Aorta (tissue), 5 donors: ENCODE measurements at regions not wholly inside any gene's neighbourhood (a gene's known extent, or its start where the extent isn't known, plus 50 kb on each side); places are given as distances from the start of the nearest gene placed in this dataset.
"Not testable (repeated sequence)": the region's sequence is repeated elsewhere in the genome, so short reads cannot be mapped to it uniquely, and the experiment has no call there.

Experiments used
- ATAC-seq: fragments of 200-7000 bp; cut with Tn5 transposase; one replicate; pipeline ENCODE4 v1.9.1; 2022; ENCODE audit warnings: moderate library complexity; ENCODE audit not compliant: low FRiP score
- DNase-seq, 2 donors: peaks; one replicate each; pipeline ENCODE4 v3.0.0-alpha.2; 2020
- H3K27ac ChIP-seq, 2 donors: one replicate each; pipeline ENCODE4 v1.5.1; 2013; ENCODE audit warnings: low read length in 2 of 2, mild to moderate bottlenecking in 2 of 2, moderate library complexity in 2 of 2, control low read depth in 1 of 2, inconsistent platforms in 1 of 2, low read depth in 1 of 2
- H3K27me3 ChIP-seq, 2 donors: one replicate each; pipeline ENCODE4 v1.6.1; 2013; ENCODE audit warnings: control low read depth in 1 of 2, low read length in 1 of 2, mild to moderate bottlenecking in 1 of 2, moderate library complexity in 1 of 2; ENCODE audit not compliant: insufficient read depth in 2 of 2, control insufficient read depth in 1 of 2
- H3K36me3 ChIP-seq, 2 donors: one replicate each; pipeline ENCODE4 v1.6.1; 2013; ENCODE audit warnings: control low read depth in 1 of 2, low read length in 1 of 2, mild to moderate bottlenecking in 1 of 2; ENCODE audit not compliant: insufficient read depth in 2 of 2, control insufficient read depth in 1 of 2
- H3K4me1 ChIP-seq, 2 donors: one replicate each; pipeline ENCODE4 v1.6.1; 2013; ENCODE audit warnings: low read length in 2 of 2, control low read depth in 1 of 2, mild to moderate bottlenecking in 1 of 2, moderate library complexity in 1 of 2; ENCODE audit not compliant: insufficient read depth in 2 of 2, control insufficient read depth in 1 of 2
- H3K4me3 ChIP-seq, 2 donors: one replicate each; pipeline ENCODE4 v1.5.1; 2013; ENCODE audit warnings: low read length in 2 of 2, control low read depth in 1 of 2, mild to moderate bottlenecking in 1 of 2
- H3K9me3 ChIP-seq: one replicate; pipeline ENCODE4 v1.6.1; 2013; ENCODE audit warnings: mild to moderate bottlenecking, low read length; ENCODE audit not compliant: control insufficient read depth
- WGBS, 2 donors: extraction: QIAGEN DNeasy Blood & Tissue Kit; methylation state at CpG; one replicate each; pipeline ENCODE4 v1.1.7; 2013; 5-methylcytosine and 5-hydroxymethylcytosine counted together
- intact Hi-C, 2 donors: fragments of 100-400 bp; cut with DNase I; formaldehyde crosslinking; loops; one replicate each; pipeline versions ENCODE4 v1.14.2 to v1.15.0; 2022
- donor health status: healthy with polysubstance abuse.
- donor health status: Bipolar disorder and iron deficiency.
- donor health status: DM: no; HTN: no; CAD: no.
- donor health status: DM: no; HTN: no; CAD: no.
- donor health status: DM: yes; HTN: yes; CAD: no.

DNA sequence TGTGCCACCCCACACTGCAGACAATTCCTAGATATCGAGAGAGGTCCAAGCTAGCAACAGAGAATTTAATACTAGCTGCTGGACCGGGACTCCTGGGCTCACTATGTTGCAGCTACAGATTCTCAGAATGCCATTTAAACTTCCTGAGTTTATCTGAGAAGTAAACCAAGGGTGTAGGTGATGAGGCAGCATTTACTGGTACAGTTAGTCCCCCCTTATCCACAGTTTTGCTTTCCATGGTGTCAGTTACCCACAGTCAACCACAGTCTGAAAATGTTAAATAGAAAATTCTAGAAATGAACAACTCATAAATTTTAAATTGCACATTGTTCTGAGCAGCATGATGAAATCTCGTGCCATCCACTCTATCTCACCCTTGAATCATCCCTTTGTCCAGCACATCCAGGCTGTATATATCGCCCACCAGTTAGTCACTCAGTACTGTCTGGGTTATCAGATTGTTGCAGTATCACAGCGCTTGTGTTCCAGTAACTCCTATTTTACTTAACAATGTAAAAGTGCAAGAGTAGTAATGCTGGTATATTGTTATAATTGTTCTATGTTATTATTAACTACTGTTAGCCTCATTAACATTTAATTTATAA is 157.5 kb upstream of the NBPF9 start:
- intact Hi-C loops, H3K36me3 ChIP-seq, H3K27ac ChIP-seq, DNase-seq, ATAC-seq, H3K9me3 ChIP-seq, H3K4me3 ChIP-seq, H3K4me1 ChIP-seq, H3K27me3 ChIP-seq: not testable (repeated sequence)
- 48 to 53% methylated on average over 2 of the region's 5 CpGs for WGBS, 2 donors

DNA sequence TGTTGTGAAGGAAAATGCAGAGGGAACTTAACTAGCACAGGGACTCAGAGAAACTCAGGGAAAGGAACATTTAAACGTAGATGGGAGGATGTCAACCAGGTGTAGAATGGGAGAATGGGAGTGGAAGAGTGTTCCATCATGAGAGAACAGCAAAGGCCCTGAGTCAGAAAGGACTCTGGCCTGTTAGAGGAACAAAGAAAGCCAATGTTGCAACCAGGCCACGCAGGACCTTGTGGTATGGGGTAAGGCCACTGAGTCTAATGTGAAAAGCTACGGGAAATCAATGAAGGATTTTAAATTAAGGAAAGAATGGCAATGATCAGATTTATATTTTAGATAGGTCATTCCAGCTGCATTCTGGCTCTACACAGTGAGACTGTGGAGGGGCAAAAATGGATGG is 163.9 kb upstream of the NBPF9 start:
- DNase-seq, H3K4me1 ChIP-seq, H3K36me3 ChIP-seq, intact Hi-C loops, H3K27me3 ChIP-seq, H3K27ac ChIP-seq, ATAC-seq, H3K4me3 ChIP-seq, H3K9me3 ChIP-seq: not testable (repeated sequence)
- no CpG with 5 or more reads among the region's 3 CpGs for WGBS, 2 donors

- H3K36me3 ChIP-seq, ATAC-seq, H3K27me3 ChIP-seq, H3K4me3 ChIP-seq, DNase-seq, H3K27ac ChIP-seq, H3K4me1 ChIP-seq, H3K9me3 ChIP-seq, intact Hi-C loops: not testable (repeated sequence)
- no CpG with 5 or more reads among the region's 6 CpGs for WGBS, 2 donors
These were observed 165.8 kb upstream of the NBPF9 start for GRCh38 chr1:149269001-149269702.

DNA sequence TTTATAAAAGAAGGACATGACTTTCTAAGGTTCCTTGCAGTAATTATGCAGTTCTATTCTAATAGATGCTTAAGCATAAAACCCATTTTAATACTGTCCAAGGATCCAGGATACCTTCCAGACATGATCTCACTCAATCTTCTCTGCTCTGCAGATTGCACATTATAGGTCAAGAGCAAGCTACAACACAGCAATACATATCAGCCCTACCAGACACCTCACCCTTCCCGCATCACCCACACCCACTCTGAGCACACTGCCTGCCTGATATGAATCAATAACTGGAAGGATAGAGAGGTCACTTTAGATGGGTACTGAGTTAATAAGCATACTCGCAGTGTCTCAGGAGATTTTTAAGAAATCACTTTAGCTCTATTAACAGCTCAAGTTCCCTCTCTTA is 166.5 kb upstream of the NBPF9 start:
- no CpG with 5 or more reads among the region's 2 CpGs for WGBS, 2 donors
- H3K9me3 ChIP-seq, DNase-seq, H3K27me3 ChIP-seq, H3K36me3 ChIP-seq, intact Hi-C loops, H3K27ac ChIP-seq, H3K4me1 ChIP-seq, H3K4me3 ChIP-seq: not testable (repeated sequence)
- peak; percentile 41 for ATAC-seq

DNA sequence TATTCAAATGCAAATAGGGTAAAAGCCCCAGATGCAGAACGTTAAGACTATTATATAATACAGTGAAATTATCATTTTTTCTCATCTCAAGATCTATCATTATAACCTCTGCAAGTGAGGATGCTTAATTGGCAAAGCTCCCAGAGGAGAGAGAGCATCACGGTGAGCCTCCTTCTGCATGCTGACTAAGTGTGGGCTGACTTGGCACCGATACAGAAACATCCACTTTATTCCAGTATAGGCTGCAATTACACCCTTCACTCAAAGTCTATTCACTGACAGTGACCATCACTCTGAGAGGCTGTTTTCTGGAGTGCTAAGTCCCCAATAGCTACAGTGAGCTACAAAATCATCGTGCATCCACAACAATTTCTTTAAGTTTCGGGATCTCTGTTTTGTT is 171.1 kb upstream of the NBPF9 start:
- H3K27me3 ChIP-seq, H3K36me3 ChIP-seq, H3K4me3 ChIP-seq, intact Hi-C loops, H3K27ac ChIP-seq, H3K9me3 ChIP-seq, H3K4me1 ChIP-seq, DNase-seq, ATAC-seq: not testable (repeated sequence)
- WGBS, 2 donors, result 84 to 92% methylated on average over 2 of the region's 5 CpGs

DNA sequence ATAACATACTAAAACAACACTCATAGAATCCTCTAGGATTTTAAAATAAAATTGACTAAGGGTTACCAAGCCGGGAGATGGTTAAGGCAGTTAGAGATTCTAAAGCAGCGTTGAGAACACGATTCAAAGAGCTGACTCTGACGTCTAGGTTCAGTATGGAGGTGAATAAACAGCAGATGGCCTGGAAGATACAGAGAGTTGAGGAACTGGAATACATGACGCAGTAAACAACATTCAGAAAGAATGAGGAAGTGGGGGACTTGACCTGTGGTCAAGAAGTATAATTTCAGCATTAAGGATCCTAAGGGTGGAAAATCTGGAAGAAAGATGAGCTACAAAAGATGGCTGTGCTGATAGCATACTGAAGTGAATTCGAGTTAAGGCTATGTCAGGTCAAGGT is 172.5 kb upstream of the NBPF9 start:
- H3K4me3 ChIP-seq, H3K27me3 ChIP-seq, H3K27ac ChIP-seq, H3K9me3 ChIP-seq, intact Hi-C loops, ATAC-seq, H3K4me1 ChIP-seq, DNase-seq, H3K36me3 ChIP-seq: not testable (repeated sequence)
- no CpG with 5 or more reads among the region's 6 CpGs for WGBS, 2 donors

DNA sequence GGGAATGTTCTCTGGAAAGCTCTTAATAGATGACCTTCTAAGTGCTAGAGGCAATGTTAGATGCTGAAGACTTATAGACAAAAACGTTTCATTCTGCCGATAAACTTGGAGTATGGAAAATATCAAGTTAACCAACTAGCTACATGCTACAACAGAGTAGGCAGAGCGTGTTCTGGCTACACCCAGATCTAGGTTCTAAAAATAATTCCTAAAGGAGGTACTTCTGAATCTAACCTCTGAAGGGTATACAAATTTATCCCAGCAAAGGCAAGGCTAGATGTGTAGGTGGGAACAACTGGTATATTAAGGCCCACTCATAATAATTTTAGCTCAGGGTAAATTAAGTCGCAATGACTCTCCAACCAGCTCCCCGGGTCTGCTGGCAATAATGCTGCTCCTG is 173.1 kb upstream of the NBPF9 start:
- ATAC-seq, H3K36me3 ChIP-seq, H3K4me3 ChIP-seq, DNase-seq, intact Hi-C loops, H3K4me1 ChIP-seq, H3K27ac ChIP-seq, H3K9me3 ChIP-seq, H3K27me3 ChIP-seq: not testable (repeated sequence)
- WGBS, 2 donors, result no CpG with 5 or more reads among the region's 5 CpGs

DNA sequence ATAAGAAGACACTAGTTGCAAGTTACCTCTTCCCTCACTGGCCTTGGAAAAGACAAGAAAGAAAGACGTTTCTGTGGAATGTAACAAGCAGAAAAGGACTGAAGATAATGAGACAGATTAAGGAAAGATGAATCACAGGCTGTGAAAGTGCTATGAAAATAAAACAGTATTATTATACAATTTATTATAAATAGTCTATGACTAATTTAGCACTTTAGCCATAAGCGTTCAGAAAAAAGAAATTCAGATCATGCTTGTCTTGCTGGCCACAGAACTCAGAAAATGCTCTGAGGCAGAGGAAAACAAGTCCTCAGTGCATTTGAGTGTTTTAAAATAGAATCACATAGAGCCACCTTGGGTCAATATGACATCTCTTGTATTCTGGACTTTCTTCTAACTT is 174.8 kb upstream of the NBPF9 start:
- H3K4me1 ChIP-seq, H3K36me3 ChIP-seq, DNase-seq, H3K4me3 ChIP-seq, intact Hi-C loops, H3K27me3 ChIP-seq, H3K27ac ChIP-seq, H3K9me3 ChIP-seq: not testable (repeated sequence)
- no CpG with 5 or more reads among the region's 2 CpGs for WGBS, 2 donors
- peak; percentile 74 for ATAC-seq

GRCh38 chr1:149279015-149279414 is 175.7 kb upstream of the NBPF9 start:
- H3K4me1 ChIP-seq, ATAC-seq, DNase-seq, H3K9me3 ChIP-seq, H3K27me3 ChIP-seq, intact Hi-C loops, H3K27ac ChIP-seq, H3K36me3 ChIP-seq, H3K4me3 ChIP-seq: not testable (repeated sequence)
